Mammary epithelial cell (primary cell): ENCODE measurements at regions not wholly inside any gene's neighbourhood (a gene's known extent, or its start where the extent isn't known, plus 50 kb on each side); places are given as distances from the start of the nearest gene placed in this dataset.

Source experiments
- EZH2 ChIP-seq: IDR thresholded peaks from 2 replicates; pipeline ENCODE4 v1.6.1; 2012; ENCODE audit warnings: low read length, inconsistent platforms, borderline replicate concordance
- TF ChIP-seq, protein P1 (sequence below), 2 donors: IDR thresholded peaks in 1 of 2; conservative IDR thresholded peaks in 1 of 2; 2 replicates each; pipeline ENCODE4 v1.5.1; 2011 to 2012; ENCODE audit warnings: inconsistent platforms in 2 of 2, low read length in 2 of 2, mild to moderate bottlenecking in 2 of 2, control low read depth in 1 of 2, low read depth in 1 of 2; ENCODE audit not compliant: insufficient read depth in 1 of 2; ENCODE audit errors: extremely low read depth in 1 of 2

DNA sequence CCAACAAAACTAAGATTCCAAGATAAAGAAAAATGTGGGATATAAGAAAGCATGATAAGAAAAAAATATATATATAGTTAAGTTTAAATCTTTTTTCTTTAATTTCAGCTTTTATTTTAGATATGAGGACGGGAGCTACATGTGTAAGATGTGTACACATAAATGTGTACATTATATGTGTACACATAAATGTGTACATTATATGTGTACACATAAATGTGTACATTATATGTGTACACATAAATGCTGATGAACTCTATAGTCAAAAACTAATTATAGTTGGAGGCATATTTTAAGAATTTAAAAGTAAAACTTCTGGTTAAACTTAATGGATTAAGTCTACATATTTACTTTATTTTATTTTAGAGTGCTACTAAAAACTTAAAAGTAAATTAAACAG is 123.6 kb downstream of the BTG1 start:
- TF ChIP-seq EZH2 = no peak
- TF ChIP-seq, protein P1, sequence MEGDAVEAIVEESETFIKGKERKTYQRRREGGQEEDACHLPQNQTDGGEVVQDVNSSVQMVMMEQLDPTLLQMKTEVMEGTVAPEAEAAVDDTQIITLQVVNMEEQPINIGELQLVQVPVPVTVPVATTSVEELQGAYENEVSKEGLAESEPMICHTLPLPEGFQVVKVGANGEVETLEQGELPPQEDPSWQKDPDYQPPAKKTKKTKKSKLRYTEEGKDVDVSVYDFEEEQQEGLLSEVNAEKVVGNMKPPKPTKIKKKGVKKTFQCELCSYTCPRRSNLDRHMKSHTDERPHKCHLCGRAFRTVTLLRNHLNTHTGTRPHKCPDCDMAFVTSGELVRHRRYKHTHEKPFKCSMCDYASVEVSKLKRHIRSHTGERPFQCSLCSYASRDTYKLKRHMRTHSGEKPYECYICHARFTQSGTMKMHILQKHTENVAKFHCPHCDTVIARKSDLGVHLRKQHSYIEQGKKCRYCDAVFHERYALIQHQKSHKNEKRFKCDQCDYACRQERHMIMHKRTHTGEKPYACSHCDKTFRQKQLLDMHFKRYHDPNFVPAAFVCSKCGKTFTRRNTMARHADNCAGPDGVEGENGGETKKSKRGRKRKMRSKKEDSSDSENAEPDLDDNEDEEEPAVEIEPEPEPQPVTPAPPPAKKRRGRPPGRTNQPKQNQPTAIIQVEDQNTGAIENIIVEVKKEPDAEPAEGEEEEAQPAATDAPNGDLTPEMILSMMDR (conservative IDR thresholded peaks at IDR 0.05 in 1 of 2, IDR thresholded peaks at IDR 0.05 in 1 of 2; ENCODE audit: extremely low read depth in 1 of 2, insufficient read depth in 1 of 2, low read depth in 1 of 2, low read length in 2 of 2) = no peak
